K562 (cell line): ENCODE measurements at regions not wholly inside any gene's neighbourhood (a gene's known extent, or its start where the extent isn't known, plus 50 kb on each side); places are given as distances from the start of the nearest gene placed in this dataset.

Source experiments
- CEBPB ChIP-seq: fragments of 450-650 bp; IDR thresholded peaks from 2 replicates; pipeline ENCODE4 v1.6.1; 2016; ENCODE audit warnings: missing genetic modification characterization, missing compliant biosample characterization
- YY1 ChIP-seq, 3 experiments: IDR thresholded peaks; 2 replicates each; pipeline ENCODE4 v1.6.1; 2011; ENCODE audit warnings: low read length in 2 of 3, mild to moderate bottlenecking in 2 of 3, moderate library complexity in 2 of 3, borderline replicate concordance in 1 of 3, control low read depth in 1 of 3, low read depth in 1 of 3; ENCODE audit not compliant: insufficient read depth in 3 of 3, insufficient replicate concordance in 2 of 3, control insufficient read depth in 1 of 3, insufficient read length in 1 of 3; ENCODE audit errors: extremely low read depth in 1 of 3

DNA sequence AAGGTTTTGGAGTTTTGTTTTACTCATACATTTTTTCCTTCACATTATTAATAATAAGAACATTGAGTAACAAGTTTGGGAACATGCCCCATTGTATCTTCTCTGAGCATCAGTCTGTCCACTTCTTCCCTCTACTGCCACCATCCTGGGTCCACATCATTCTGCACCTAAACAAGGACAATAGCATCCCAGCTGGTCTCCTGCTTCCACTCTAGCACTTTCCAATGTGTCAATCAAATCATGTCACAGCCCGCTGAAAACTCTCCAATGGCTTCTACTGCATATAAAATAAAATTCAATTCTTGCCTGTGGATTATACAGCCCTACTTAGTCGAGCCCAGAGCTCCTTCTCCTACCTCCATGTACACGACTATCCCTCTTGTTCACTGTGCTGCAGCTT is 66.8 kb upstream of the RBPJ start:
- TF ChIP-seq YY1 (IDR thresholded peaks at IDR 0.05; ENCODE audit: borderline replicate concordance in 1 of 3, control insufficient read depth in 1 of 3, extremely low read depth in 1 of 3, insufficient read depth in 3 of 3, insufficient read length in 1 of 3, insufficient replicate concordance in 2 of 3, low read depth in 1 of 3, low read length in 2 of 3) (no peak), CEBPB (tag) (no peak)
